ENCODE measurements at regions not wholly inside any gene's neighbourhood (a gene's known extent, or its start where the extent isn't known, plus 50 kb on each side); places are given as distances from the start of the nearest gene placed in this dataset.

DNA sequence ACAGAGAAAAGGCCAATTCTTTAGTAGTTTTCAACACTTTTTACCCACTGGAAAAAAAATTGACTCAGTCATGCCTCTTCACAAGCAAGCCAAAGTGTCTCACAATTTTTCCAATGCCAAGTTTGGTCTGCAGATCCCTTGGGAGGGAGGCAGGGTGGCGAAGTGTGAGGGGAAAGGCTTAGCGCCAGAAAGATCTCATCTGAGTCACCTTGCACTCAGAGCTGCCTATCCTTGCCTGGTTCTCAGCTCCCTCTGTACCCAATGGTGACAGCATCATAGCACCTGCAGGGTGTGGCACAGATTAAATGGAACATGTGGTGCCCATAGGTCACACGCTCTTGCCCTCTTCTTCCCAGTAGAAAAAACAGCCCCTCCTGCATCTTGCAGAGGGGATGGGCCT, 55.2 kb upstream of the GYPC start:
- H3K4me3 Mint-ChIP-seq: no peak overlapping the region
- H3K4me1 Mint-ChIP-seq: no peaks in the 10 kb centered on the region
- no peak overlapping the region for H3K27ac Mint-ChIP-seq
- no peaks in the 10 kb centered on the region for H3K36me3 Mint-ChIP-seq (ENCODE audit: low read depth)
- peaks cover 38% of the 10 kb centered on the region for H3K9me3 Mint-ChIP-seq
- no peak for TF ChIP-seq CTCF (IDR thresholded peaks at IDR 0.05; ENCODE audit: unreplicated experiment in 3 of 3)
- peaks cover 4% of the 10 kb centered on the region for H3K27me3 Mint-ChIP-seq (ENCODE audit: low read depth)

- Mint-ChIP-seq H3K4me1 (no peaks in the 10 kb centered on the region), H3K36me3 (ENCODE audit: low read depth) (no peaks in the 10 kb centered on the region), H3K9me3 (peaks cover 48% of the 10 kb centered on the region), H3K4me3 (no peak overlapping the region), H3K27me3 (ENCODE audit: low read depth) (peaks cover 4% of the 10 kb centered on the region), H3K27ac (no peak overlapping the region)
- TF ChIP-seq CTCF (IDR thresholded peaks at IDR 0.05; ENCODE audit: unreplicated experiment in 3 of 3): no peak
These were observed 53.6 kb upstream of the GYPC start for GRCh38 chr2:126602334-126602733.
